Astrocyte of the cerebellum (primary cell): ENCODE measurements at regions not wholly inside any gene's neighbourhood (a gene's known extent, or its start where the extent isn't known, plus 50 kb on each side); places are given as distances from the start of the nearest gene placed in this dataset.

Experiments used
- DNase-seq: peaks from one replicate; pipeline ENCODE4 v3.0.0-alpha.2; 2011; ENCODE audit warnings: low read depth
- H3K4me3 ChIP-seq: 2 replicates; pipeline ENCODE4 v1.5.1; 2011; ENCODE audit warnings: mild to moderate bottlenecking, low read depth, low read length, moderate library complexity
- in situ Hi-C: cut with HindIII; loops from 2 replicates; pipeline ENCODE4 v1.10.0; 2017; ENCODE audit warnings: low sequenced_read_pairs
- TF ChIP-seq, protein P1 (sequence below): IDR thresholded peaks from 2 replicates; pipeline ENCODE4 v1.5.1; 2012; ENCODE audit warnings: low read length, low read depth, moderate library complexity, mild to moderate bottlenecking; ENCODE audit errors: missing control alignments

DNA sequence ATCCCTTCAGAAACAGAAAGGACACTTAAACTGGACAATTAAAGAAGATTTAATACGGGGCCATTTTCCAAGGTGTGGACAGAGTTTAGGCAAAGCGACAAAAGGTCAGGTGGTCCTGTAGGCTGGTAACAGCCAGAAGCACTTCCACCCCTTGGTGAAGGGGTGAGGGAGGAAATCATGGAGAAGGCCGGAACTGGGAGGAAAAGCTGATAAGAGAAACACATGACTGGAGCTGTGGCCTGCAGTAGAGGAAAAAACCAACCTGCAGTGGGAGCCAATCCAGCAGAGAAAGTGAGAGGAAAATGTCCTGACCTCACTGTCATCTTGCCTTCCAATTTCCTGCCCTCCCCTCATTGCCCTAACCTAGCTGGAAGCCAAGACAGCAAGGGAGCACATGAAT is 249.8 kb downstream of the LMO4 start:
- in situ Hi-C loops = no loop called here
- no peak for DNase-seq
- TF ChIP-seq, protein P1, sequence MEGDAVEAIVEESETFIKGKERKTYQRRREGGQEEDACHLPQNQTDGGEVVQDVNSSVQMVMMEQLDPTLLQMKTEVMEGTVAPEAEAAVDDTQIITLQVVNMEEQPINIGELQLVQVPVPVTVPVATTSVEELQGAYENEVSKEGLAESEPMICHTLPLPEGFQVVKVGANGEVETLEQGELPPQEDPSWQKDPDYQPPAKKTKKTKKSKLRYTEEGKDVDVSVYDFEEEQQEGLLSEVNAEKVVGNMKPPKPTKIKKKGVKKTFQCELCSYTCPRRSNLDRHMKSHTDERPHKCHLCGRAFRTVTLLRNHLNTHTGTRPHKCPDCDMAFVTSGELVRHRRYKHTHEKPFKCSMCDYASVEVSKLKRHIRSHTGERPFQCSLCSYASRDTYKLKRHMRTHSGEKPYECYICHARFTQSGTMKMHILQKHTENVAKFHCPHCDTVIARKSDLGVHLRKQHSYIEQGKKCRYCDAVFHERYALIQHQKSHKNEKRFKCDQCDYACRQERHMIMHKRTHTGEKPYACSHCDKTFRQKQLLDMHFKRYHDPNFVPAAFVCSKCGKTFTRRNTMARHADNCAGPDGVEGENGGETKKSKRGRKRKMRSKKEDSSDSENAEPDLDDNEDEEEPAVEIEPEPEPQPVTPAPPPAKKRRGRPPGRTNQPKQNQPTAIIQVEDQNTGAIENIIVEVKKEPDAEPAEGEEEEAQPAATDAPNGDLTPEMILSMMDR = no peak
- no peak overlapping the region for H3K4me3 ChIP-seq

DNA sequence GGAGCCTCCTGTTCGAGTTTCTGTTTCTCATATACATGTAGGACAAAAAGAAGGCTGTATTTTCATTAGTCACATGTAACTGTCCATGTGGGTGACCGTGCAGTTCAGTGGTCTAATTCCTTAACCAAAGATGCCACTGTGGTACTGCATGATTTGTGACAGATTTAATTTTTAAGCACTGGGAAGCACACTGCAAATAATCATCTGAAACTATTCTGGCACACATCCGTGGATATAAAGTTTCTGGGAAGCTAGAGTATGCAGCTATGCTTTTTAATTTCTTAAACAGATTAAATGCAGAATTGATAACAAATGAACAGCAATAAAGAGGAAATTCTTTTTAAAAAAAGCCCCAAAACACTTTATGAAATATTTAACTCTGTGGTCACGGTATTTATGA is 254.8 kb downstream of the LMO4 start:
- no peak for DNase-seq
- in situ Hi-C loops = loop anchor here (10.0 kb wide), 1 partner anchor 71 kb away; no protein-coding TSS in a partner anchor
- TF ChIP-seq, protein P1 = no peak
- H3K4me3 ChIP-seq = no peak overlapping the region

DNA sequence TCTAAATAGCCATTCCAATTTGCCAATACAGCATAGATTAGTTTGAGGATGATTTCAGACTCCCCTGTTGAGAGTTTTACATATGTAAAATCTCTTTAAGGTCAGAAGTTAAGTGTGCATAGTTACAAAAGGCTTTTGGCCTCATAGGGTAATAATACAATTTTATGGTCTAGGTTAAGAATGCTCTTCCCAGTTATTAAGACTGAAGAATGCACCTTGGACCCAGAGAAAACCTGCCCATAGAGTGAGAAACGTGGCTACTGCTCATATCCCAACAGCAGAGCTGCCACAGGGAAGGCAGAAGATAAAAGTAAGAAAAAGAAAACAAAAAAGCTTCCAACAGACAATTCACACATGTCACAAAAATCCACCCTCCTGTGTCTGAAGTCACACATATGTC is 255.9 kb downstream of the LMO4 start:
- no peak overlapping the region for H3K4me3 ChIP-seq
- in situ Hi-C loops = loop anchor here (10.0 kb wide), 1 partner anchor 70 kb away; no protein-coding TSS in a partner anchor
- no peak for DNase-seq
- TF ChIP-seq, protein P1 = no peak

DNA sequence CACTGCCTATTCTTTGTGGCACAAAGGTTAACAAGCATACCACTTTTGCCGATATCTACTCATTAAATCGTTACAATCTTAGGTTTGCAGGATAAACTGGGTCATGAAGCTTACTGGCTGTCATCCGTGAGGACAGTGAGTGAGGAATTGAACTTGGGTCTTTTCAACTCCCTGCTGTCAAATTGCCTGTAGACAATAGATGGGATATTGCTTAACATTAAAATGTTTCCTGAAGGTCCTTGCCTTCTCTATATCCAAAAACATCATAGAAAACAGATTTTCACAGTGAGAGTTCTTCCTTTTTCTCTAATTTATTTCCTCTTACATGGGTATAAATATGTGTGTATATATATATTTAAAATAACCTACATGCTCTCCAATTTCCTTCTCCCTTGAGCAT is 257.8 kb downstream of the LMO4 start:
- no peak overlapping the region for H3K4me3 ChIP-seq
- TF ChIP-seq, protein P1 = no peak
- DNase-seq = no peak
- in situ Hi-C loops = loop anchor here (10.0 kb wide), 1 partner anchor 68 kb away; no protein-coding TSS in a partner anchor

DNA sequence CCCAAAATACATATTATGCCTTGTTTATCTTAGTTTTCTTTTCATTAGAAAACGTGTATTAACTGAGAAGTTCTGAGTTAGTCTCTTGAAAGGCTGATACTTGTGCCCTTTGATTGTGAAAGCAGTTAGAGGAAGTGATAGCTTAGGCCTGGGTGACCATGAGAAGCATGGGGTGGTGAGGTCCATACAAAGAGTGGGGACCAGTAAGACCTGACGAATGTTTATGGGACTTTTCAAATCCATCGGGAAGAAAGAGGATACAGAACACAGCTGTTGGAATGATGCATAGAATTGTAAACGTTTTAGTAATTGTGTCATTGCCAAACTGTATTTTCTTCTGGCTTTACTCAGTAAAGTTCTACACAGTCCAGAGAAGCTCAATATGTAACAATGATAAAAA is 259.8 kb downstream of the LMO4 start:
- in situ Hi-C loops = loop anchor here (10.0 kb wide), 1 partner anchor 66 kb away; no protein-coding TSS in a partner anchor
- TF ChIP-seq, protein P1 = no peak
- DNase-seq = no peak
- no peak overlapping the region for H3K4me3 ChIP-seq

DNA sequence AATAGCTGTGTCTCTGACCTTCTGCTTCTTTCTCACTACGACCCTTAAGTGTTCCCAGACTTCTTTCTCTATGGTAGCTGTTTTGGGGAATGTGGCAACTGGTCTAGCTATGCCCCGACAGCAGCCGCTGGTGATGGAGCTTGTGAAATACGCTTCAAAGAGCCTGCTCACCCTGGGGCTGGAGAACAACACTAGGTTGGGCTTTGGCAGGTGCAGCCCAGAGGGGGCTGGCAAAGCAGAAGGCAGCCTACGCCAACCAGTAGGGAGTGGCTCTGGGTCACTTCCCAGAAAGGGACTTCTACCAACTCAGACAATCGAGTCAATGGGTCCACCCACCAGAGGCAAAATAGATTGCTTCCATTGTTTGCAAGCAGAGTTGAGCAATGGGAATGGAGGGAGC is 262.8 kb downstream of the LMO4 start:
- TF ChIP-seq, protein P1 = no peak
- no peak for DNase-seq
- in situ Hi-C loops = no loop called here
- H3K4me3 ChIP-seq = no peak overlapping the region

DNA sequence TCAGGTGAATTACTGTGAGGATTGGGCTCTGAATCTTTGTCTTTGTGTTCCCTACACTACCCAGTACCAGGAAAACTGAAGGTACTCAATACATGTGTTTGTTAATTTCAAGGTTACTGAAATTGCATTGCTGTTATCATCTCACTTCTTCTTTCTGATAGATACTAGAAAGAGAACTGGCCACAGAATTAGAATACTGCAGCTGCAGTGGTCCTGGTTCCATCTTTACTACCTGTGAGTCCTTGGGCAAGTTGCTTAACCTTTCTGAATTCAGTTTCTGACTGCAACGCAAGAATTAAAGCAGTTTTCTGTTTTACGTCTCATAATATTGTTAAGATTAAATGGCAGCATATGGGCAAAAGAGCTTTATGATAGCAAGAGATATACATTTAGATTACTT is 263.5 kb downstream of the LMO4 start:
- in situ Hi-C loops = no loop called here
- TF ChIP-seq, protein P1 = no peak

More for the DNA sequence above, 263.5 kb downstream of the LMO4 start:
- no peak for DNase-seq
- no peak overlapping the region for H3K4me3 ChIP-seq
